NCI-H82 treated with DMSO at 0.1 percent for 48 hours (cell line): ENCODE measurements at regions not wholly inside any gene's neighbourhood (a gene's known extent, or its start where the extent isn't known, plus 50 kb on each side); places are given as distances from the start of the nearest gene placed in this dataset.

ENCODE experiments used
- DNase-seq: peaks from one replicate; lab custom pipeline; 2025; ENCODE audit not compliant: unreplicated experiment; lab: John Stamatoyannopoulos, UW

- no peak for DNase-seq
Observed at GRCh38 chr13:85896516-85897450, 97.6 kb upstream of the SLITRK6 start.

DNA sequence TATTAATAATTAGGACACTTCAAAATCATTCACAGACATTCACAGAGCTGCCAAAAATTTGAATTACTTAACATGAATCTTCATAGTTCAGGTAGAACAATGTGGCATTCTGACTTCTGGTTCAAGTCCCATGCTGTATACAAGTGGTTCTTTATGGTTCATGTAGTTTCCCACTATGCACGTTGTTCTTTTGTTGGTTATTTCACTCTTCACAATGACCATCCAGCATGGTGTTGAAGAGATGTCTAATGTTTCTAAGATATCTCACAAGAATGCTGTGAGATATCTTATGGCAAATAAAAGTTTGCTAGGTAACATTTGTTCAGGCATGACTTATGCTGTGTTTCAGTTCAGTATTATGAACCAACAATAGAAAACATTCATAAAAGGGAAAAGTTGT is 88.2 kb upstream of the SLITRK6 start:
- no peak for DNase-seq

GRCh38 chr13:85879014-85879413 is 79.8 kb upstream of the SLITRK6 start:
- DNase-seq = no peak

GRCh38 chr13:85864963-85865530 is 65.8 kb upstream of the SLITRK6 start:
- DNase-seq = no peak

DNA sequence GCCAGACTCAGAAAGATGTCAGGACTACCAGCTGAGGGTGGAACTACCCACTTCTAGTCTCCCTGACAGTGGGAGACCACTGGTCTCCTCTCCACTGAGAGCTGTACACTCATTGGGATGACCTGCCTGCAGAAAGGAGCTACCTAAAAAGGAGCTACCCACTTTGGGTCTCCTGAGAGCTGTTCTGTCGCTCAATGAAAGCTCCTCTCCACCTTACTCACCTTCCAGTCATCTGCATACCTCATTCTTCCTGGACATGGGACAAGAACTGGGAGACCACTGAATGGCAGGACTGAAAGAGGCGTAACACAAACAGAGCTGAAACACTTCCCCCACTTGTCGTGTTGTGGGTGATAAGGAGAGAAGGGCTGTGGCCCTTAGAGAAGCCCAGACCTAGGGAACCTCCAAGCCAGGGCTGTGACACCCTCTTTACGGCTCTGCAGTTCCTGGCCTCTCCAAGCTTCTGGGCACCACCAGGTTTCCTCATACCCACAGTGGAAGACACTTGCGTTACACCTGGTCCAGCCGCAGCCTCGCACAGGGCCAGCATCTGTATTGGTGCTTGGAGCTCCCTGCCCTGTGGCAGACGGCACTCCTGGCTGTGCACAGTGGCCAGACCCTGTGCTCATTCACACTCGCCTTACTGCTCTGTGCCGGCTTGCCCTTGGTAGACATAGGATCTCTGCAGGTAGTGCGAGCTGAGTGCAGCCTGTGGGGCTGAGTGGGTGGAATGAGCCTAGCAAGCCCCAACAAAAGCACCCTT is 54.9 kb upstream of the SLITRK6 start:
- DNase-seq = no peak

DNA sequence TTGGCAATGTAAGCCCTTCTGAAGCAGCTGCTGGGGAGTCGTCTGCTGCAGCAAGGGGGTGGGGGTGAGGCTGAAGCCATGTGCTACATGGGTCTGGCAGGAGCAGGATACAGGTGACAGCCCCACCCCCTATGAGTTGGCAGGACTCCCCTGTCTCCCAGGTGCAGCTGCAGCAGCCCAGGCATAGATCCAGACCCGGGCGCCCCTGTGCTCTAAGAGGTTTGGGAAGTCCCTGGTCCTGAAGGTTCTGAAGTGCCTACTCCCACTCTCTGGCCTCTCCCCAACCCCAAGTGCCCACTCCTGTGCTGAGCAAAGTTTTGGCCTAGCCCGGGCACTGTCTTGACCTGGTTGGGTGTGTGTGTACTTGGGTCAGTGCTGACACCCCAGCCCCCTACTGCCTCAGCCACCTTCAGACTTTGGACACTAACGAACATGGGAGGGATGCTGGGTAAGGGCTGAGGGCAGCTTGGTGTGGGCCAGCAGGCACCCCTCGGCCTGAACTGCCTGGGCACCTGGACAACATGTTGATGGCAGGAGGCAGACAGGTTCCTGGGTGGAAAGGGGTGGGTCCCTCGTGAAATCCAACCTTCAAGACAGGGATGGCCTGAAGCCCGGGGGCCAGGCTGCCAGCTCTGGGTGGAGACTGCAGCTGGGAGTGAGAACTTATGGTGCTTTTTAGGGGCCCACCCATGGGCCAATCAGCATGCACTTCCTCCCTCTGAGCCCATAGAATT is 54.1 kb upstream of the SLITRK6 start:
- no peak for DNase-seq
